Fibroblast of lung (primary cell): ENCODE measurements at regions not wholly inside any gene's neighbourhood (a gene's known extent, or its start where the extent isn't known, plus 50 kb on each side); places are given as distances from the start of the nearest gene placed in this dataset.

Experiments
- CTCF ChIP-seq, 2 donors: IDR thresholded peaks in 1 of 2; conservative IDR thresholded peaks in 1 of 2; 1 replicate in 1 of 2; 2 replicates in 1 of 2; pipeline ENCODE4 v1.5.1; 2011 to 2012; ENCODE audit warnings: low read length in 2 of 2, control low read depth in 1 of 2, inconsistent platforms in 1 of 2, low read depth in 1 of 2, mild to moderate bottlenecking in 1 of 2
- EZH2 ChIP-seq: IDR thresholded peaks from 2 replicates; pipeline ENCODE4 v1.5.1; 2012; ENCODE audit warnings: low read length, control low read depth, mild to moderate bottlenecking; ENCODE audit errors: missing control alignments

- TF ChIP-seq CTCF (conservative IDR thresholded peaks at IDR 0.05 in 1 of 2, IDR thresholded peaks at IDR 0.05 in 1 of 2; ENCODE audit: low read depth in 1 of 2, low read length in 2 of 2) (no peak), EZH2 (no peak)
Measured at GRCh38 chr2:58358026-58358425, 116.9 kb upstream of the FANCL start.
